ENCODE measurements at regions not wholly inside any gene's neighbourhood (a gene's known extent, or its start where the extent isn't known, plus 50 kb on each side); places are given as distances from the start of the nearest gene placed in this dataset.
"Not testable (repeated sequence)": the region's sequence is repeated elsewhere in the genome, so short reads cannot be mapped to it uniquely, and the experiment has no call there.

DNA sequence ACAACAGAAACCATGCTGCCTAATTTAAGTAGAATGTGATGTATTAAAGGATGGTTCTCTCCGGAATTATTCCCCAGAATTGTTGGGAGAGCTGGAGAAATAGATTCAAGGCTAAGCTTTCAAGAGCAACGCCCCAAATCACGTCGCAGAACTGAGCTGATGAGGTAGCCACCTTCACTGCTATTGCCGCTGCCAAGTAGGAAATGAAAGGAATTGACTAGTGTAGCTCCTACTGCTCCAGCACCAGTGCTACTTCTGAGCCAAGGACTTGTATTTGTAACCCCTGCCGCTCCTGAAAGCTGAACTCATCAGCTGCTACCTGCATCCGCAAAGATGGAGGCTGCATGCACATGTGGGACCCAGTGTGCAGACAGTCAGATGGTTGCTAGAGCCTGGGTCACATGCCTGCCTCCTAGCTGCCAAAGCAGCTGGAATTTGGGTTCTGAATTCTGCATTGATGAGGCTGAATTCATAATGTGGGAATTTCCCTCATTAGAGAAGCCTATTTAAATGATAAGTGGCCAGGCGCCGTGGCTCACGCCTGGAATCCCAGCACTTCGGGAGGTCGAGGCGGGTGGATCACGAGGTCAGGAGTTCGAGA, 173.9 kb downstream of the PDGFRA start:
- peaks cover 0 to 9% (median 0%) of the 10 kb centered on the region in 5 donors for H3K27me3 Mint-ChIP-seq
- peaks cover 0 to 3% (median 0%) of the 10 kb centered on the region in 11 donors for H3K9me3 Mint-ChIP-seq
- no peaks in the 10 kb centered on the region for H3K4me1 Mint-ChIP-seq
- ATAC-seq (no peak), DNase-seq (no peak)
- H3K36me3 Mint-ChIP-seq = no peaks in the 10 kb centered on the region
- Histone ChIP-seq H3K27ac (ENCODE audit: low read depth, low read length) (no peak overlapping the region), H3K4me1 (ENCODE audit: control insufficient read depth in 2 of 2, insufficient read depth in 2 of 2, low read length in 2 of 2) (no peaks in the 10 kb centered on the region), H3K36me3 (ENCODE audit: control insufficient read depth in 2 of 3, insufficient read depth in 3 of 3, low read length in 3 of 3) (no peaks in the 10 kb centered on the region), H3K27me3 (ENCODE audit: control insufficient read depth in 2 of 2, insufficient read depth in 2 of 2, low read length in 2 of 2) (no peaks in the 10 kb centered on the region), H3K4me3 (ENCODE audit: low read length) (no peak overlapping the region), H3K9me3 (ENCODE audit: control insufficient read depth in 2 of 3, low read length in 3 of 3) (no peaks in the 10 kb centered on the region)
- intact Hi-C loops (cut with micrococcal nuclease) = no loop called here
- ChIA-PET CTCF (no interaction called here), POLR2A (no interaction called here)
- H3K4me3 Mint-ChIP-seq = no peak overlapping the region
- no peak overlapping the region for H3K27ac Mint-ChIP-seq

DNA sequence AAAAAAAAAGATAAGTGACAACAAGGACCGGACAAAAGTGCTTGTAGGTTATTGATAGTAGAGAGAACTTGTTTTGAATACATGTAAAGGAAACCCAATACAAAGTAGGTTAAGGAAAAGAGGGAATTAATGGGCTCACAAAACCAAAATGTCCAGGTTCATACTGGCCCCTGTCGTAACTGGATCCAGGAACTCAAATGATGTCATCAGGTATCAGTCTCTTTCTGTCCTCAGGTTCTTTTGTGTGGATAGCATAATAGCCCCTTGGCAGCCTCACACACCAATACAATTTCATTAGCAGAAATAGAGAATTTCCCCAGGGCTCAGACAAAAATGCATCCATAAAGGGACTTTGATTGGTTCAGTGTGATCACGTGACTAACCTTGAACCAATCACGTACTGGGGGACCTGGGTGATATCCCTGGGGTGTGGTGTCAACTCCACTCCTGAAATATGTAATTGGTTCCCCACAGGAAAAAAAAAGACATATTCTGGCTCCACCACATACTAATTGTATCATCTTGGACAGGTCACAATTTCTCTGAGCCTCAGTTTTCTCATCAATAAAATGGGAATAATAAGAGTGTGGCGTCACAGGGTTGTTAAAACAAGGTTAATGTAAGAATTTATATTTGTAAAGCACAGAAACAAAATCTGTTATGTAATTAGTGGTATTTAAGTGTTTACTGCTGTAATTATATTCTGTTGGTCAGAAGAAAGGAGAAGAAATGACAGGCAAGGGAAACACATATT, 174.8 kb downstream of the PDGFRA start:
- DNase-seq = no peak
- no peak overlapping the region for H3K4me3 ChIP-seq (ENCODE audit: low read length)
- Mint-ChIP-seq H3K4me3 (no peak overlapping the region), H3K36me3 (no peaks in the 10 kb centered on the region), H3K27me3 (peaks cover 0 to 9% (median 1%) of the 10 kb centered on the region in 5 donors), H3K4me1 (no peaks in the 10 kb centered on the region), H3K9me3 (peaks cover 0 to 3% (median 0%) of the 10 kb centered on the region in 11 donors), H3K27ac (no peak overlapping the region)
- no peaks in the 10 kb centered on the region for H3K9me3 ChIP-seq (ENCODE audit: control insufficient read depth in 2 of 3, low read length in 3 of 3)
- no peak for ATAC-seq
- ChIA-PET CTCF (no interaction called here), POLR2A (no interaction called here)
- intact Hi-C loops (cut with micrococcal nuclease) = no loop called here
- no peaks in the 10 kb centered on the region for H3K27me3 ChIP-seq (ENCODE audit: control insufficient read depth in 2 of 2, insufficient read depth in 2 of 2, low read length in 2 of 2)
- H3K4me1 ChIP-seq (ENCODE audit: control insufficient read depth in 2 of 2, insufficient read depth in 2 of 2, low read length in 2 of 2) = no peaks in the 10 kb centered on the region
- no peaks in the 10 kb centered on the region for H3K36me3 ChIP-seq (ENCODE audit: control insufficient read depth in 2 of 3, insufficient read depth in 3 of 3, low read length in 3 of 3)
- H3K27ac ChIP-seq (ENCODE audit: low read depth, low read length) = no peak overlapping the region

DNA sequence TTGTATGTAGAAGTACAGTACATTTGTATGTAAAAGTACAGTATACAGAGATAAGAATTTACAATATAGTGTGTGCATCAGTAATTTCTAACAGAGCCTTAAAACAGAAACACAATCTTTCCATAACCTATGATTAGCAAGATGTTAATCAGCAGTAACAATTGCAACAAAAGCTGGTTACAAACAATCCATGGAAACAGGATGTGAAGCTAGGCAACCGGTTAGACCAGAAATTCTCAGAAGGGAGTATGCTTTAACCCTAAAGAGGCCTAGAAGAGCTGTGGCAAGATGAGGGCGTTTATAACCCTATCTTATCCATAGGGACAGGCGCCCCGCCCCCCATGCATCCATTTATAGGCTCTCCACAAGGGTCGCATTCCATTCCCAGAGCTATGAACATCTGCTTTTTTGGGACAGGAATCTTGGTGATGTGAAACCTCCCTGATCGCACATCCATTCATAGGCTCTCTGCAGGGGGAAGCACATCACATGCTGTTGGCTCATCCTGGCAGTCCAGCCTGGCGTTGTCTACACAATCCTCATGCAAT, 180.3 kb downstream of the PDGFRA start:
- H3K27ac Mint-ChIP-seq; POLR2A ChIA-PET; DNase-seq; CTCF ChIA-PET; H3K9me3 Mint-ChIP-seq; H3K4me1 Mint-ChIP-seq; H3K4me3 Mint-ChIP-seq; H3K27me3 Mint-ChIP-seq; H3K27me3 ChIP-seq (ENCODE audit: control insufficient read depth in 2 of 2, insufficient read depth in 2 of 2, low read length in 2 of 2); H3K9me3 ChIP-seq (ENCODE audit: control insufficient read depth in 2 of 3, low read length in 3 of 3); H3K4me1 ChIP-seq (ENCODE audit: control insufficient read depth in 2 of 2, insufficient read depth in 2 of 2, low read length in 2 of 2); H3K4me3 ChIP-seq (ENCODE audit: low read length); H3K27ac ChIP-seq (ENCODE audit: low read depth, low read length); H3K36me3 Mint-ChIP-seq; H3K36me3 ChIP-seq (ENCODE audit: control insufficient read depth in 2 of 3, insufficient read depth in 3 of 3, low read length in 3 of 3); ATAC-seq; intact Hi-C loops (cut with micrococcal nuclease): not testable (repeated sequence)

DNA sequence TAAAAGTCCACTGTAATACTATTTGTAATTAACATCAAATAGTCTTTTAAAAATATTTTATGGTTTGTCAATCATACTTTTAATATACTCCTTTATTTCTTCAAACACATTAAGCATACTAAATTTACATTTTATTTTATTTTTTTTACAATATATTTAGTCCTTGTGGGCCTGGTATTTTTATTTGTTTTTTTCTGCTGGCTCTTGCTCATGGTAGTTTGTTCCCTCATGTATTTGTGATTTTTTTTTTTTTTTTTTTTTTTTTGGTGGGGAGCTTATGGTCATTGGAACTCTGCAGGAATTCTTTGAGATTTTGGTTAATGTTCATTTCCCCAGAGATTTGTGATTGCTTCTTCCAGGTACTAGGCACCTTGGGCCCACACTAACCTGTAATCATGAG, 185.5 kb downstream of the PDGFRA start:
- Mint-ChIP-seq H3K36me3 (no peaks in the 10 kb centered on the region), H3K9me3 (peaks cover 0 to 9% (median 3%) of the 10 kb centered on the region in 11 donors), H3K4me1 (no peaks in the 10 kb centered on the region), H3K27ac (no peak overlapping the region), H3K4me3 (no peak overlapping the region), H3K27me3 (peaks cover 0 to 16% (median 4%) of the 10 kb centered on the region in 5 donors)
- no peak overlapping the region for H3K4me3 ChIP-seq (ENCODE audit: low read length)
- no peaks in the 10 kb centered on the region for H3K9me3 ChIP-seq (ENCODE audit: control insufficient read depth in 2 of 3, low read length in 3 of 3)
- H3K4me1 ChIP-seq (ENCODE audit: control insufficient read depth in 2 of 2, insufficient read depth in 2 of 2, low read length in 2 of 2) = no peaks in the 10 kb centered on the region
- ATAC-seq (no peak), DNase-seq (no peak)
- intact Hi-C loops (cut with micrococcal nuclease) = no loop called here
- H3K36me3 ChIP-seq (ENCODE audit: control insufficient read depth in 2 of 3, insufficient read depth in 3 of 3, low read length in 3 of 3) = no peaks in the 10 kb centered on the region
- no peak overlapping the region for H3K27ac ChIP-seq (ENCODE audit: low read depth, low read length)
- no peaks in the 10 kb centered on the region for H3K27me3 ChIP-seq (ENCODE audit: control insufficient read depth in 2 of 2, insufficient read depth in 2 of 2, low read length in 2 of 2)
- ChIA-PET POLR2A (no interaction called here), CTCF (no interaction called here)

DNA sequence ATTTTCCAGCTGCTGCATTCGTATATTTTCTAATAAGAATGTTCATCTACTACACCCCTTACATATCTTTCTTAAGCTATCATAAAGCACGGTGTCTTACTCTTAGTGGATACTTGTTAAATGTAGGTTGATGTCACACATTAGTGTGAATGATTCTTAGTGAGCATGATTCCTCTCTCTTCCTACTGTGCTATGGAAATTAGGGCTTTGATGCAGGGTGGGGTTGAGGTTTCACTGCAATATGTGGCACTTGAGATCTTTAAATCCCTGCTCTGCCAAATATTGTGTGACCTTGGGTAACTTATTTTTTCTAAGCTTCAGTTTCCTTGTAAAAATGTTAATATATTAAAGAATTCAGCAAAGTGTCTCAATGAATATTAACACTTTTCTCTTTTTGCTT, 188.4 kb downstream of the PDGFRA start:
- Histone ChIP-seq H3K9me3 (ENCODE audit: control insufficient read depth in 2 of 3, low read length in 3 of 3) (no peaks in the 10 kb centered on the region), H3K4me3 (ENCODE audit: low read length) (no peak overlapping the region), H3K27ac (ENCODE audit: low read depth, low read length) (no peak overlapping the region), H3K27me3 (ENCODE audit: control insufficient read depth in 2 of 2, insufficient read depth in 2 of 2, low read length in 2 of 2) (no peaks in the 10 kb centered on the region), H3K4me1 (ENCODE audit: control insufficient read depth in 2 of 2, insufficient read depth in 2 of 2, low read length in 2 of 2) (no peaks in the 10 kb centered on the region), H3K36me3 (ENCODE audit: control insufficient read depth in 2 of 3, insufficient read depth in 3 of 3, low read length in 3 of 3) (no peaks in the 10 kb centered on the region)
- no peaks in the 10 kb centered on the region for H3K4me1 Mint-ChIP-seq
- H3K27me3 Mint-ChIP-seq = peaks cover 0 to 21% (median 4%) of the 10 kb centered on the region in 5 donors
- H3K4me3 Mint-ChIP-seq = no peak overlapping the region
- H3K36me3 Mint-ChIP-seq = no peaks in the 10 kb centered on the region
- intact Hi-C loops (cut with micrococcal nuclease) = no loop called here
- DNase-seq (no peak), ATAC-seq (no peak)
- ChIA-PET POLR2A (no interaction called here), CTCF (no interaction called here)
- H3K27ac Mint-ChIP-seq = no peak overlapping the region
- peaks cover 0 to 9% (median 3%) of the 10 kb centered on the region in 11 donors for H3K9me3 Mint-ChIP-seq

DNA sequence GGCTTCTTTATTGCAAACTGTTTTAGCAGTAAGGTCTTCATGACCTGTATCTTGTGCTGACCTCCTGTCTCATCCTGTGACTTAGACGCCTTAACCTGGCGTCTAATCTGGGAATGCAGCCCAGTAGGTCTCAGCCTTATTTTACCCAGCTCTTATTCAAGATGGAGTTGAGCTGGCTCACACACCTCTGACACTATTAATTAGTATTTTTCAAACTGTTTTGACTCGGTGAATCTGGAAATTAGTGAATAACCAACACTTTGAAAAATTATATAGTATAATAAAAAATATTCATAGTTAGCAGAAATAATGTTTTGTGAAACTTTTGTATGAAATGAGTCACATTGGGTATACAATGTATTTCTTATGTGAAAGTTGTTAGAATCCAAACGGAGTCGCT, 189.4 kb downstream of the PDGFRA start:
- Mint-ChIP-seq H3K9me3 (peaks cover 0 to 9% (median 3%) of the 10 kb centered on the region in 11 donors), H3K27me3 (peaks cover 0 to 19% (median 4%) of the 10 kb centered on the region in 5 donors), H3K36me3 (no peaks in the 10 kb centered on the region), H3K4me1 (no peaks in the 10 kb centered on the region), H3K4me3 (no peak overlapping the region), H3K27ac (no peak overlapping the region)
- H3K27me3 ChIP-seq (ENCODE audit: control insufficient read depth in 2 of 2, insufficient read depth in 2 of 2, low read length in 2 of 2) = no peaks in the 10 kb centered on the region
- no peak overlapping the region for H3K27ac ChIP-seq (ENCODE audit: low read depth, low read length)
- no peaks in the 10 kb centered on the region for H3K4me1 ChIP-seq (ENCODE audit: control insufficient read depth in 2 of 2, insufficient read depth in 2 of 2, low read length in 2 of 2)
- POLR2A ChIA-PET = no interaction called here
- CTCF ChIA-PET = no interaction called here
- intact Hi-C loops (cut with micrococcal nuclease) = no loop called here
- no peaks in the 10 kb centered on the region for H3K36me3 ChIP-seq (ENCODE audit: control insufficient read depth in 2 of 3, insufficient read depth in 3 of 3, low read length in 3 of 3)
- H3K9me3 ChIP-seq (ENCODE audit: control insufficient read depth in 2 of 3, low read length in 3 of 3) = no peaks in the 10 kb centered on the region
- ATAC-seq (no peak), DNase-seq (no peak)
- no peak overlapping the region for H3K4me3 ChIP-seq (ENCODE audit: low read length)

GRCh38 chr4:54423066-54423465, 194.0 kb downstream of the PDGFRA start:
- Mint-ChIP-seq H3K36me3 (no peaks in the 10 kb centered on the region), H3K4me1 (no peaks in the 10 kb centered on the region), H3K9me3 (peaks cover 0 to 4% (median 0%) of the 10 kb centered on the region in 11 donors), H3K4me3 (no peak overlapping the region), H3K27ac (no peak overlapping the region), H3K27me3 (peaks cover 2 to 15% (median 14%) of the 10 kb centered on the region in 5 donors)
- H3K36me3 ChIP-seq (ENCODE audit: control insufficient read depth in 2 of 3, insufficient read depth in 3 of 3, low read length in 3 of 3) = no peaks in the 10 kb centered on the region
- no peaks in the 10 kb centered on the region for H3K27me3 ChIP-seq (ENCODE audit: control insufficient read depth in 2 of 2, insufficient read depth in 2 of 2, low read length in 2 of 2)
- DNase-seq = no peak
- H3K9me3 ChIP-seq (ENCODE audit: control insufficient read depth in 2 of 3, low read length in 3 of 3) = no peaks in the 10 kb centered on the region
- no peak overlapping the region for H3K27ac ChIP-seq (ENCODE audit: low read depth, low read length)
- ATAC-seq = no peak
- H3K4me1 ChIP-seq (ENCODE audit: control insufficient read depth in 2 of 2, insufficient read depth in 2 of 2, low read length in 2 of 2) = no peaks in the 10 kb centered on the region
- intact Hi-C loops (cut with micrococcal nuclease) = no loop called here
- ChIA-PET CTCF (no interaction called here), POLR2A (no interaction called here)
- no peak overlapping the region for H3K4me3 ChIP-seq (ENCODE audit: low read length)

All from naive thymus-derived CD4-positive, alpha-beta T cell (primary cell).